ENCODE measurements at regions not wholly inside any gene's neighbourhood (a gene's known extent, or its start where the extent isn't known, plus 50 kb on each side); places are given as distances from the start of the nearest gene placed in this dataset.
"Not testable (repeated sequence)": the region's sequence is repeated elsewhere in the genome, so short reads cannot be mapped to it uniquely, and the experiment has no call there.

- DNase-seq (ENCODE audit: low read depth): not testable (repeated sequence)
Observed at GRCh38 chr7:76971201-76971600, 61.0 kb downstream of the SPDYE17 start.

- DNase-seq (ENCODE audit: low read depth): not testable (repeated sequence)
Observed at GRCh38 chr7:76969892-76970291, 62.3 kb downstream of the SPDYE17 start.

GRCh38 chr7:76965731-76966548 lies 66.2 kb downstream of the SPDYE17 start:
- DNase-seq (ENCODE audit: low read depth): not testable (repeated sequence)

- not testable (repeated sequence) for DNase-seq (ENCODE audit: low read depth)
Observed at GRCh38 chr7:76964050-76964449, 68.1 kb downstream of the SPDYE17 start.

- not testable (repeated sequence) for DNase-seq (ENCODE audit: low read depth)
Observed at GRCh38 chr7:76963061-76963460, 69.1 kb downstream of the SPDYE17 start.

GRCh38 chr7:76960400-76960986 lies 71.7 kb downstream of the SPDYE17 start:
- not testable (repeated sequence) for DNase-seq (ENCODE audit: low read depth)

- DNase-seq (ENCODE audit: low read depth): not testable (repeated sequence)
Observed at GRCh38 chr7:76959573-76960399, 72.4 kb downstream of the SPDYE17 start.

GRCh38 chr7:76956531-76956930 lies 75.6 kb downstream of the SPDYE17 start:
- DNase-seq (ENCODE audit: low read depth): not testable (repeated sequence)

- DNase-seq (ENCODE audit: low read depth): not testable (repeated sequence)
Observed at GRCh38 chr7:76955124-76955523, 77.0 kb downstream of the SPDYE17 start.

- DNase-seq (ENCODE audit: low read depth): not testable (repeated sequence)
Observed at GRCh38 chr7:76944603-76945002, 87.6 kb downstream of the SPDYE17 start.

- not testable (repeated sequence) for DNase-seq (ENCODE audit: low read depth)
Observed at GRCh38 chr7:76941809-76942765, 90.1 kb downstream of the SPDYE17 start.

- DNase-seq (ENCODE audit: low read depth): not testable (repeated sequence)
Observed at GRCh38 chr7:76937781-76938180, 94.4 kb downstream of the SPDYE17 start.

GRCh38 chr7:76937330-76937729 lies 94.8 kb downstream of the SPDYE17 start:
- not testable (repeated sequence) for DNase-seq (ENCODE audit: low read depth)

GRCh38 chr7:76936346-76936745 lies 95.8 kb downstream of the SPDYE17 start:
- DNase-seq (ENCODE audit: low read depth): not testable (repeated sequence)

GRCh38 chr7:76934711-76935110 lies 97.5 kb downstream of the SPDYE17 start:
- not testable (repeated sequence) for DNase-seq (ENCODE audit: low read depth)

- not testable (repeated sequence) for DNase-seq (ENCODE audit: low read depth)
Observed at GRCh38 chr7:76932957-76933356, 99.2 kb downstream of the SPDYE17 start.

- DNase-seq (ENCODE audit: low read depth): not testable (repeated sequence)
Observed at GRCh38 chr7:76931441-76931840, 100.7 kb downstream of the SPDYE17 start.

- DNase-seq (ENCODE audit: low read depth): not testable (repeated sequence)
Observed at GRCh38 chr7:76930416-76930815, 101.7 kb downstream of the SPDYE17 start.

GRCh38 chr7:76928751-76929150 lies 103.4 kb downstream of the SPDYE17 start:
- DNase-seq (ENCODE audit: low read depth): not testable (repeated sequence)

- not testable (repeated sequence) for DNase-seq (ENCODE audit: low read depth)
Observed at GRCh38 chr7:76927741-76928393, 104.3 kb downstream of the SPDYE17 start.

Measured in renal cortical epithelial cell (primary cell).